Ovary (tissue), 3 donors: ENCODE measurements at regions not wholly inside any gene's neighbourhood (a gene's known extent, or its start where the extent isn't known, plus 50 kb on each side); places are given as distances from the start of the nearest gene placed in this dataset.

ENCODE experiments used
- CTCF ChIP-seq, 3 donors: fragments of 450-650 bp in 2 of 3; fragments of 200-600 bp in 1 of 3; IDR thresholded peaks; one replicate each; pipeline versions ENCODE4 v1.5.1 to v1.8.0; 2016 to 2022; ENCODE audit warnings: antibody characterized with exemption in 3 of 3, mild to moderate bottlenecking in 1 of 3
- POLR2A ChIP-seq: fragments of 450-650 bp; IDR thresholded peaks from one replicate; pipeline ENCODE4 v1.6.1; 2017; ENCODE audit warnings: antibody characterized with exemption, mild to moderate bottlenecking, moderate library complexity
- donor health status: DM: no; HTN: no; CAD: no.

- TF ChIP-seq POLR2A (no peak), CTCF (IDR thresholded peaks at IDR 0.05) (no peak)
These were observed 64.3 kb downstream of the FASLG start for GRCh38 chr1:172723251-172723650.
